OCI-LY3 (cell line): ENCODE measurements at regions not wholly inside any gene's neighbourhood (a gene's known extent, or its start where the extent isn't known, plus 50 kb on each side); places are given as distances from the start of the nearest gene placed in this dataset.

Experiments
- H2AFZ ChIP-seq: fragments of 200-600, 300-600 bp; shearing (Covaris generic); 2 replicates; pipeline ENCODE4 v1.6.0; 2014; ENCODE audit warnings: antibody characterized with exemption, low read depth, low read length
- H3K27ac ChIP-seq: fragments of 200-600, 300-600 bp; sonication (generic); 2 replicates; pipeline ENCODE4 v1.5.1; 2014; ENCODE audit warnings: mild to moderate bottlenecking, low read length, moderate library complexity, mixed read lengths
- H3K27me3 ChIP-seq: fragments of 200-600, 300-600 bp; sonication (generic); 2 replicates; pipeline ENCODE4 v1.6.1; 2014; ENCODE audit warnings: low read depth, low read length, mixed read lengths
- H3K36me3 ChIP-seq: fragments of 200-600, 300-600 bp; sonication (generic); replicated peaks from 2 replicates; pipeline ENCODE3; 2014; ENCODE audit warnings: low read depth, low read length, mixed read lengths
- H3K4me1 ChIP-seq: fragments of 300-600, 200-600 bp; sonication (generic); 2 replicates; pipeline ENCODE4 v1.6.1; 2014; ENCODE audit warnings: low read length, mixed read lengths
- H3K4me2 ChIP-seq: fragments of 200-600, 300-600 bp; sonication (generic); 2 replicates; pipeline ENCODE4 v1.6.1; 2014; ENCODE audit warnings: low read length, mixed read lengths
- H3K4me3 ChIP-seq: fragments of 300-600, 200-600 bp; sonication (generic); 2 replicates; pipeline ENCODE4 v1.5.1; 2014; ENCODE audit warnings: antibody characterized with exemption, mild to moderate bottlenecking, low read length, moderate library complexity
- H3K79me2 ChIP-seq: fragments of 300-600, 200-600 bp; shearing (Covaris generic); 2 replicates; pipeline ENCODE4 v1.6.1; 2014; ENCODE audit warnings: mild to moderate bottlenecking, low read length, mixed read lengths
- H3K9ac ChIP-seq: fragments of 300-600, 200-600 bp; shearing (Covaris generic); 2 replicates; pipeline ENCODE4 v1.6.0; 2014; ENCODE audit warnings: mild to moderate bottlenecking, low read length, moderate library complexity
- H3K9me3 ChIP-seq: fragments of 200-600, 300-600 bp; shearing (Covaris generic); 2 replicates; pipeline ENCODE4 v1.6.1; 2014; ENCODE audit warnings: low read length, mixed read lengths; ENCODE audit not compliant: insufficient read depth
- H4K20me1 ChIP-seq: fragments of 200-600, 300-600 bp; sonication (generic); 2 replicates; pipeline ENCODE4 v1.6.1; 2016; ENCODE audit warnings: low read length, mixed read lengths; ENCODE audit not compliant: insufficient read depth
- CTCF ChIP-seq: fragments of 200-600, 300-600 bp; sonication (generic); IDR thresholded peaks from 2 replicates; pipeline ENCODE4 v1.5.1; 2014; ENCODE audit warnings: antibody characterized with exemption, low read length, low read depth
- EZH2phosphoT487 ChIP-seq: fragments of 200-600 bp; shearing (Covaris generic); IDR thresholded peaks from 2 replicates; pipeline ENCODE4 v1.6.1; 2018; ENCODE audit warnings: antibody characterized with exemption, mixed run types, low read depth

- no peak overlapping the region for H3K4me3 ChIP-seq
- H2AFZ ChIP-seq = no peak overlapping the region
- H3K4me1 ChIP-seq = no peaks in the 10 kb centered on the region
- no peaks in the 10 kb centered on the region for H3K36me3 ChIP-seq
- no peaks in the 10 kb centered on the region for H3K79me2 ChIP-seq
- H4K20me1 ChIP-seq = no peaks in the 10 kb centered on the region
- no peaks in the 10 kb centered on the region for H3K9me3 ChIP-seq
- H3K27ac ChIP-seq = no peak overlapping the region
- H3K4me2 ChIP-seq = no peak overlapping the region
- TF ChIP-seq CTCF (no peak), EZH2phosphoT487 (no peak)
- H3K9ac ChIP-seq = no peak overlapping the region
- H3K27me3 ChIP-seq = no peaks in the 10 kb centered on the region
These were observed 1544.0 kb downstream of the TECRL start for GRCh38 chr4:62865261-62865660.

GRCh38 chr4:62849696-62850095, 1559.6 kb downstream of the TECRL start:
- H3K4me3 ChIP-seq = no peak overlapping the region
- H3K4me2 ChIP-seq = no peak overlapping the region
- no peak overlapping the region for H3K27ac ChIP-seq
- no peaks in the 10 kb centered on the region for H3K9me3 ChIP-seq
- no peaks in the 10 kb centered on the region for H3K27me3 ChIP-seq
- TF ChIP-seq EZH2phosphoT487 (no peak), CTCF (no peak)
- H2AFZ ChIP-seq = no peak overlapping the region
- H3K4me1 ChIP-seq = no peaks in the 10 kb centered on the region
- H3K79me2 ChIP-seq = no peaks in the 10 kb centered on the region
- no peaks in the 10 kb centered on the region for H3K36me3 ChIP-seq
- H3K9ac ChIP-seq = no peak overlapping the region
- no peaks in the 10 kb centered on the region for H4K20me1 ChIP-seq

- no peaks in the 10 kb centered on the region for H3K36me3 ChIP-seq
- H3K4me3 ChIP-seq = no peak overlapping the region
- no peaks in the 10 kb centered on the region for H3K9me3 ChIP-seq
- no peak overlapping the region for H2AFZ ChIP-seq
- H3K9ac ChIP-seq = no peak overlapping the region
- TF ChIP-seq EZH2phosphoT487 (no peak), CTCF (no peak)
- H3K27ac ChIP-seq = no peak overlapping the region
- no peaks in the 10 kb centered on the region for H3K79me2 ChIP-seq
- H3K4me2 ChIP-seq = no peak overlapping the region
- H4K20me1 ChIP-seq = no peaks in the 10 kb centered on the region
- H3K27me3 ChIP-seq = no peaks in the 10 kb centered on the region
- H3K4me1 ChIP-seq = no peaks in the 10 kb centered on the region
These were observed 1573.6 kb downstream of the TECRL start for GRCh38 chr4:62835631-62836030.

GRCh38 chr4:62822306-62822705, 1586.9 kb downstream of the TECRL start:
- no peaks in the 10 kb centered on the region for H3K4me1 ChIP-seq
- H3K9ac ChIP-seq = no peak overlapping the region
- no peaks in the 10 kb centered on the region for H3K36me3 ChIP-seq
- H3K27me3 ChIP-seq = no peaks in the 10 kb centered on the region
- H3K4me3 ChIP-seq = no peak overlapping the region
- no peaks in the 10 kb centered on the region for H3K9me3 ChIP-seq
- H2AFZ ChIP-seq = no peak overlapping the region
- no peak overlapping the region for H3K27ac ChIP-seq
- H3K79me2 ChIP-seq = no peaks in the 10 kb centered on the region
- H4K20me1 ChIP-seq = no peaks in the 10 kb centered on the region
- no peak overlapping the region for H3K4me2 ChIP-seq
- TF ChIP-seq EZH2phosphoT487 = no peak
- TF ChIP-seq CTCF = no peak
